ENCODE measurements at regions not wholly inside any gene's neighbourhood (a gene's known extent, or its start where the extent isn't known, plus 50 kb on each side); places are given as distances from the start of the nearest gene placed in this dataset.

DNA sequence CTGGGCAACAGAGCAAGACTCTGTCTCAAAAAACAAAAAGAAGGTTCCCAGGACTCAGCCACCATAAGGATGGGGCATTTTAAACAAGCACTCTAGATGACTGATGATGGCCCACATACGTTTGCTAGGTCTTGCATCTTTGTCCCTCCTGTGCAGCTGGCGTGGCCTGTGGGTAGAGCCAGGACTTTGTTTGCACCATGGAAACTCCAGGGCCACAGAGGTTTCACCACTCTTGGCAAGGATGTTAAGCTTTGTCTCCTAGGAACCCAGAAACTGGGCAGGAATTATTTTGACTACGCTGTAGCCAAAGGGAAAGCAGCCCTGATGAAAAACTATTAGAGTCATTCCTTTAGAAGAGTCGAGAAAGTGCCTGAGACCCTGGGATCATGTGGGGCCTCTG, 54.1 kb upstream of the CALM2 start:
- Histone ChIP-seq H3K36me3 (ENCODE audit: control insufficient read depth, insufficient read depth, low read length) (no peaks in the 10 kb centered on the region), H2BK20ac (ENCODE audit: low read depth, low read length) (0 out of 2 replicates have a peak overlapping the region, but pooled peaks have one; percentile 3), H3K14ac (replicated peaks; ENCODE audit: low read depth, low read length) (0 out of 2 replicates have a peak overlapping the region, but pooled peaks have one; percentile 7), H3K18ac (ENCODE audit: low read depth, low read length) (no peak overlapping the region), H3K27ac (ENCODE audit: insufficient read depth, low read length) (no peak overlapping the region), H2AK9ac (replicated peaks; ENCODE audit: low read depth, low read length, poor library complexity) (no peak overlapping the region), H4K91ac (ENCODE audit: insufficient read depth, low read depth, low read length) (no peak overlapping the region), H2BK120ac (ENCODE audit: low read depth, low read length) (peak overlapping the region; percentile 37; the same call in 1 of the 2 replicates), H3K4me2 (ENCODE audit: low read depth, low read length) (no peak overlapping the region), H3K4me3 (ENCODE audit: insufficient read depth, low read depth, low read length) (no peak overlapping the region), H3K4me1 (ENCODE audit: control insufficient read depth, insufficient read depth, low read length) (peaks cover 13% of the 10 kb centered on the region), H3K56ac (ENCODE audit: extremely low read depth, insufficient read depth, low read length) (no peak overlapping the region), H2BK5ac (ENCODE audit: low read depth, low read length, poor library complexity, severe bottlenecking) (no peak overlapping the region), H3K27me3 (ENCODE audit: control insufficient read depth, insufficient read depth, low read length) (no peaks in the 10 kb centered on the region), H2BK15ac (ENCODE audit: low read depth, low read length) (no peak overlapping the region), H2AFZ (replicated peaks; ENCODE audit: low read length, poor library complexity) (no peak overlapping the region), H3K4ac (ENCODE audit: low read depth, low read length) (peak overlapping the region; percentile 8; the same call in 1 of the 2 replicates), H2AK5ac (ENCODE audit: low read depth, low read length) (peak overlapping the region; percentile 79; the same call in 1 of the 2 replicates), H4K8ac (ENCODE audit: low read depth in 2 of 2, low read length in 2 of 2) (no peak overlapping the region), H3K9ac (ENCODE audit: low read depth, low read length) (no peak overlapping the region), H3K9me1 (ENCODE audit: insufficient read depth, low read length) (peaks cover 10% of the 10 kb centered on the region), H4K20me1 (ENCODE audit: insufficient read depth, low read length) (no peaks in the 10 kb centered on the region), H4K5ac (ENCODE audit: low read depth, low read length) (no peak overlapping the region), H3K23ac (ENCODE audit: low read depth, low read length) (no peak overlapping the region), H3K9me3 (ENCODE audit: control insufficient read depth, insufficient read depth, low read length) (no peaks in the 10 kb centered on the region), H3K79me1 (ENCODE audit: low read depth in 1 of 2, low read length in 2 of 2) (peaks cover 0 to 7% of the 10 kb centered on the region in 2 experiments; a peak in 1 of 4 replicates)
- no TSS peak for BruUV-seq (replicated peaks)
- WGBS, 2 experiments (ENCODE audit: extremely low coverage in 2 of 2, insufficient read length in 1 of 2), result 100% methylated on average over 1 of the region's 4 CpGs; no CpG with 5 or more reads in 1 of the 2 experiments
- TF ChIP-seq POLR2A (IDR thresholded peaks at IDR 0.05; ENCODE audit: low read depth, low read length), result no peak
- TF ChIP-seq SMC3 (IDR thresholded peaks at IDR 0.05; ENCODE audit: low read depth, low read length), result no peak
- dilution Hi-C loops (cut with HindIII; ENCODE audit: low sequenced_read_pairs, unreplicated experiment) (no loop called here), intact Hi-C loops (cut with micrococcal nuclease) (no loop called here), in situ Hi-C loops (cut with MboI; ENCODE audit: low sequenced_read_pairs) (no loop called here)
- ATAC-seq (ENCODE audit: low read depth) (no peak), DNase-seq (peak; percentile 29)
- ChIA-PET CTCF (no interaction called here), POLR2A (ENCODE audit: unreplicated experiment) (no interaction called here)

Measured in IMR-90 (cell line).